Urinary bladder (tissue), 3 donors: ENCODE measurements at regions not wholly inside any gene's neighbourhood (a gene's known extent, or its start where the extent isn't known, plus 50 kb on each side); places are given as distances from the start of the nearest gene placed in this dataset.

Experiments
- DNase-seq: peaks from one replicate; pipeline ENCODE4 v3.0.0-alpha.2; 2015; ENCODE audit errors: extremely low spot score
- H3K27ac ChIP-seq: one replicate; pipeline ENCODE4 v1.5.1; 2013; ENCODE audit warnings: low read depth, mild to moderate bottlenecking, moderate library complexity
- H3K36me3 ChIP-seq: one replicate; pipeline ENCODE4 v1.6.1; 2013; ENCODE audit warnings: mild to moderate bottlenecking, moderate library complexity; ENCODE audit not compliant: insufficient read depth
- H3K4me1 ChIP-seq: one replicate; pipeline ENCODE4 v1.6.1; 2013; ENCODE audit warnings: mild to moderate bottlenecking, moderate library complexity; ENCODE audit not compliant: insufficient read depth
- H3K4me3 ChIP-seq: one replicate; pipeline ENCODE4 v1.5.1; 2013; ENCODE audit warnings: low read depth, low read length
- WGBS: extraction: QIAGEN DNeasy Blood & Tissue Kit; methylation state at CpG from one replicate; pipeline ENCODE4 v1.1.7; 2013; 5-methylcytosine and 5-hydroxymethylcytosine counted together
- donor health status: healthy with polysubstance abuse.
- donor health status: healthy.

DNA sequence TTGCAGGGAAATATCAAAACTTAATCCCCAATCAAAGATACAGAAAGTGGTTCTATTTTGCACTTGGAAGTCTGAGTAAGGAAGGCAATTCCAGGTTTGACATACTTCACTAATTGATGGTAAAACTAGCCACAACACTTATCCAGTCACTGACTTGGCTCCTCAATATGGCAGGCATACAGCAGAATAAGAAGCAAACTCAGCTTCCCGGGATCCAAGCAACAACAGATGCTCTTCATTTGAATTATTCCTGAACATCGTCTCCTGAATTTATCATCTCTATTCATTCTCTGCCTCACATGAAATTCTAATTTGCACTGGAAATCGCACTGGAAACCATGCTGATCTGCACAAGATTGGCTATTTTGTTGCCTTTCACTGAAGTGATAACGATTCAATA is 629.6 kb downstream of the PRELID2 start:
- WGBS, result 70% methylated on average over 4 of the region's 4 CpGs
- Histone ChIP-seq H3K4me3 (no peak overlapping the region), H3K4me1 (no peaks in the 10 kb centered on the region), H3K36me3 (no peaks in the 10 kb centered on the region), H3K27ac (no peak overlapping the region)
- no peak for DNase-seq

DNA sequence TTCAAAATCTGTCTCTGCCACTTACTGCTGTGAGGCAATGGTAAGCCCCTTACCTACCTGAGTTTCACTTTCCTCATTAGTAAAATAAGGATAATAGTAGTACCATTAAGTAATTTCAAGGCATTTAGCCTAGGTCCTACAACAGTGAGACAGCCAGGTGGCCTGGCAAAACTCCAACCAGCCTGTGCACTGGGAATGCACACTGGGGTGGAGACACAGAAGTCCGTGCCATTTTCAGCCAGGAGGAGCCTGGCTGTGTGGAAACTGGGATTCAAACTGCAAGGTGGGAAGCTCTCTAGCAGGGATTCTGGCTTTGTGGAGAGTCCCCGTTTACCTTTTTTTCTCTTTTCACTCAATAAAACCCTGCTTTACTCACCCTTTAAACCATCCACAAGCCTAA is 630.4 kb downstream of the PRELID2 start:
- Histone ChIP-seq H3K4me1 (no peaks in the 10 kb centered on the region), H3K4me3 (no peak overlapping the region), H3K36me3 (no peaks in the 10 kb centered on the region), H3K27ac (no peak overlapping the region)
- 48% methylated on average over 2 of the region's 2 CpGs for WGBS
- DNase-seq, result no peak

DNA sequence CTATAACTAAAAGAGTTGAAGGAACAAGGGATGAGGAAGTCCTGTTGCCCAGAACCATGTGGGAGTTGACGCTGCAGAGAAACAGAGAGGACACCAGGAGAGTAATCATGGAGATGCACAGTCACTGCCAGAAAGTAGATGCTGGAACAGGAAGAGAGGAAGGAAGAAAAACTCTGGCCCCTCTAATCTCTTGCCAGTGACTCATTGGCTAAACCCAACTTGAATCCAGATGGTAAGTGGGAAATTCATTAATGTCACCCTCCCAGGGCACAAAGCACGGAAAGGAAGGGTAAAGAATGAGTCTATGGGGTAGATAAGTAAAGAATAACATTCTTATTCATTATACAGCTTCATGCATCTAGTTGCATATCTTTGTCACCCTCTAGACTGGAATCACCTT is 631.9 kb downstream of the PRELID2 start:
- no peaks in the 10 kb centered on the region for H3K4me1 ChIP-seq
- H3K4me3 ChIP-seq, result no peak overlapping the region
- no peaks in the 10 kb centered on the region for H3K36me3 ChIP-seq
- WGBS, result 79% methylated on average over 2 of the region's 2 CpGs
- DNase-seq, result no peak
- H3K27ac ChIP-seq, result no peak overlapping the region

DNA sequence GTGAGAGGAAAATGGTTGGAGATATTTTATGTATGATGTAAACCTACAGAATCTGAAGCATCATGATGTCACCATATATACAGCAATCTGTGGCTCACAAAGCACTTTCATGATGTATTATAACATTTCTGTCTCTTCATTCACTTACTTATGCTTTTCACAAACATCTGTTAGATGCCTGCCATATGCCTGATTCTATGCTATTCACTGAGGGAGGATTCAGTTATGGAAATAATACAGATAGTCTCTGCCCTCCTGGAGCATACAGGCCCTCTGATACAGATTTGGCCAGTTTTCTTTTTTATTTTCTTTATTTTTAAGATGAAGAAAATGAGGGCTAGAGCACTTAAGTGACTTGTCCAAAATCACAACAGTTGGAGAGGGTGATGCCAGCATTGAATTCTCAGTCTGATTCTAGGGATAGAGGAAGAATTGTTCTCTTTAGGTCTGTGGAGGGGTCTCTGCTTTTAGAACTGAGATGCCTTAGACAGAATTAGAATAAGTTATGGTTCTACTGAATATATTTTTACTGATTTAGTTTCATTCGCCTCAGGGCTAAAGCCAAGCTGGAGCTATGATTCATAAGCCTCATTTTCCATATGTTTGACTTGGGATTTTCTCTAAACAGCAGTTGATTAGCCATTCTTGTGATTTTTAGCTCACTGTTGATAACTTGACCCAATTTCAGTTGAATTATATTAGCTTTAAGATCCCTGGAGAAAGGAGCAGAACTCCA is 636.4 kb downstream of the PRELID2 start:
- H3K4me1 ChIP-seq, result no peaks in the 10 kb centered on the region
- no peak overlapping the region for H3K4me3 ChIP-seq
- 82% methylated on average over 1 of the region's 1 CpG for WGBS
- DNase-seq, result no peak
- no peak overlapping the region for H3K27ac ChIP-seq
- H3K36me3 ChIP-seq, result no peaks in the 10 kb centered on the region

DNA sequence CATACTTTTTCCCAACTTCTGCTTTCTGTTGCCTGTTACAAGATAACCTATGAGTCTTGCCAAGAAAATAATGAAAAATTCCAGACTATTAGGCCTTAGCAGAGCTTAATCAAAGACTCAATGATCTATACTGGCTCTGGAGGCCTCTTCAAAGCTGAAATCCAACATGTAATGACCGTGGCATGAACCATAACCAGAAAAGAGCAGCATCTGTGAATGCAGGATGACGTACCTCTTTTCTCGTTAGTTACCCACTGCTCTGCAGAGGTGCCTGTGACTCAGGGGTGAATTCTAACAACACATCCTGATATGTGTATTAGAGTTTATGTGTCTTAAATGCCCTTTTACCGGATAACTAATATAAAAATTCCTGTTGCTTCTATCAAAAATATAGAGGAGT is 645.4 kb downstream of the PRELID2 start:
- WGBS, result 78% methylated on average over 4 of the region's 4 CpGs
- no peak overlapping the region for H3K27ac ChIP-seq
- no peaks in the 10 kb centered on the region for H3K36me3 ChIP-seq
- DNase-seq, result no peak
- no peak overlapping the region for H3K4me3 ChIP-seq
- H3K4me1 ChIP-seq, result no peaks in the 10 kb centered on the region

DNA sequence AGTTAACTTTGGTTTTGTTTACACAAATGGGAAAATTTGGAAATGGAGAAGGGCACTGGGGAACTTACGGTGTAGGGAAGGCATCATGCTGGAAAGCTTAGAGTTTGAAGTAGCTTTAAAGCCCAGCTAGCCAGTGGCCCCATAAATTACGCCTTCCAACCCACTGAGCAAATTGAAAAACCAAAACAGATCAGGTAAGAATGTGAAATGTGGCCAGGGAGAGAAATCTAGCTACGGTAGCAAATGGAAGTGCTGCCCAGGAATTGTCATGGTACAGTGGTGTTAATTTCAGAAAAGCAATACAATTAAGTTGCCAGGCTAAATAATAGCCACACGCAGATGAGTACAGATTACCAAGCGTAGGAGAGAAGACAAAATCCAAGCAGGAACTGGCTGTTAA is 654.8 kb downstream of the PRELID2 start:
- Histone ChIP-seq H3K27ac (no peak overlapping the region), H3K36me3 (no peaks in the 10 kb centered on the region), H3K4me3 (no peak overlapping the region), H3K4me1 (no peaks in the 10 kb centered on the region)
- DNase-seq, result no peak
- 60% methylated on average over 5 of the region's 5 CpGs for WGBS

DNA sequence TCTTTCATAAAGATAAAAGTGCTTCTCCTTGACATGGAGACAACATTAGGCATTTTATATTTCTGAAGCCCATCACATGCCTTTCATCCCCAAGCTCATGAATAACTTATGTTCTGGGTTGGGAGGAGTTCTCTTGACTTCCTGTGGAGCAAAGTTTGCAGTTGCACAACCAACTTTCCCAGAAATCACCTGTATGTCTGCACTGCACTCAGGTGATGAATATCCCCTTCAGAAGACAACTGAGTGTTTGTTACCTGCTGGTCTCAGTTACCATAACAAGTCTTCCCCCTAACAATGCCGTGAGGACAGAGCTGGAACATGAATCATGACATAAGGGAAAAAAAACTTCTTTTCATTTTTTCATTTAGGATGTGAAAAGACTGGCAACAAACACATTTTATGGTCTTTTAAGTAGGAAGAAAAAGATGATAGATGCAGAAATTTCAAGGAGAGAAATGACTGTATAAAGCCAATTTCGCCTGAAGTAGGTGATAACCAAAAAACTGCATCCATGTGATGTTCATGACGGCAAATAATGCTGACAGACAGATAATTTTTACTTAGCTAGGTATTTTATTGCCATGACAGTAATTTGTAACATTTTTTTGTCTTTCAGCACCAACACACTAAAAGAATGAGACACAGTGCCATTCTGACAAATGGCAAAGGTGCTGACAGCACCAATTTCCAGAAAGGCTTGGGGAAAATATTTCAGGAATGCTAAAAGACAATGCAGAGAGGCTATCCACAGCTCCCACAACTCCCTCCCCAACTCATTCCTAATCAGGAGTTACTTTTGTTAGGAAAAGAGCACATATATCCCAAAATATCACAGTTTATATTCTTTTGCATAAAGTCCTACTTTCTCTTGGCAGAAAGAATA is 656.3 kb downstream of the PRELID2 start:
- 54% methylated on average over 3 of the region's 3 CpGs for WGBS
- H3K36me3 ChIP-seq, result no peaks in the 10 kb centered on the region

DNA sequence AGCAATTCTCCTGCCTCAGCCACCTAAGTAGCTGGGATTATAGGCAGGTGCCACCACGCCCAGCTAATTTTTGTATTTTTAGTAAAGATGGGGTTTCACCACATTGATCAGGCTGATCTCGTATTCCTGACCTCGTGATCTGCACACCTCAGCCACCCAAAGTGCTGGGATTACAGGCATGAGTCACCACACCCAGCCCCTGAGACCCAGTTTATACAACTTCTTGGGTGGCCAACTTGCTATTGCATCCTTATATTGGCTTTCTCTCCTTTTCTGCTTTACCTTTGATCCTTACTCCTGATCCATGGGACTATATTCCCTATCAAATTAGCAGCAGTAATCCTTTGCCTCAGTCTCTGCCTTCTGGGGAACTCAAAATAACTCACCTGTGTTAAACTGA is 659.1 kb downstream of the PRELID2 start:
- Histone ChIP-seq H3K4me3 (no peak overlapping the region), H3K4me1 (no peaks in the 10 kb centered on the region), H3K36me3 (no peaks in the 10 kb centered on the region), H3K27ac (no peak overlapping the region)
- WGBS, result 88% methylated on average over 3 of the region's 3 CpGs
- DNase-seq, result no peak

More for the DNA sequence above, 656.3 kb downstream of the PRELID2 start:
- H3K27ac ChIP-seq, result no peak overlapping the region
- no peaks in the 10 kb centered on the region for H3K4me1 ChIP-seq
- no peak for DNase-seq
- H3K4me3 ChIP-seq, result no peak overlapping the region

DNA sequence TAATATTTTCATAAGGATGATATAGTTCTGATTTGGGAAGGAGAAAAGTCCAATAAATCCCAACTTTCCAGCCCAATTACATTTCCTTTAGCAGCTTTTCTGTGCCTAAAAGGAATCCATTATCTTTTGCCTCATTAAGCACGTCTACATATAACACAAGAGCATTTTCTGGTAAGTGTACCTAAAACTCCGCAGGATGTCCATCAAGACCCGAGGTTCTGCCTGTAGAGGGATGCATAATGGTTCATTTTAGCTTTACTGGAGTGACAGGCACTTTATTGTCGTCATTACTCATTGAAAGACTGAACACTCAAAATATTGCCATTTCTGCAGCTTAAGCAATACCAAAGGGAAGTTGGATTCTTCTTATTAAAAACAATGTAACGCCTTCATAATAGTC is 669.0 kb downstream of the PRELID2 start:
- no peaks in the 10 kb centered on the region for H3K4me1 ChIP-seq
- no peaks in the 10 kb centered on the region for H3K36me3 ChIP-seq
- H3K27ac ChIP-seq, result no peak overlapping the region
- WGBS, result 82% methylated on average over 5 of the region's 5 CpGs
- no peak for DNase-seq
- H3K4me3 ChIP-seq, result no peak overlapping the region

DNA sequence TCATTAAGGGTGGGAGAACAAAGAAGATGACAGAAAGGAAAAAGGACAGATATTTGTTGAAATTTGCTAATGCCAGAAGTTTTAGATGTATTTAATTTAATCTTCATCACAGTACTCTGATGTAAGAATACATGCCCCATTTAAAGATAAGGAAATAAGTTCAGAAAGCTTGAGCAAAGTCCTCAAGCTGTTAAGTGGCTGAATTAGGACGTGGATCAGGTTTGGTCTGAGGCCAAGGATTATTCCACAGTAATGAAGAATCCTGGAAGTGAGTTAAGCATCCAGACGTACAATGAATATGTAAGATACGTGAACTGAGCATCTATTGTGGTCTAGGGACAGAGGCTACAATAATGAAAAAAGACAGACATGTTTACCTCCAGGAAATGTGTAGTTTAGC is 671.3 kb downstream of the PRELID2 start:
- no peak for DNase-seq
- no peaks in the 10 kb centered on the region for H3K36me3 ChIP-seq
- no peak overlapping the region for H3K4me3 ChIP-seq
- WGBS, result 61% methylated on average over 3 of the region's 3 CpGs
- H3K27ac ChIP-seq, result no peak overlapping the region
- no peaks in the 10 kb centered on the region for H3K4me1 ChIP-seq

DNA sequence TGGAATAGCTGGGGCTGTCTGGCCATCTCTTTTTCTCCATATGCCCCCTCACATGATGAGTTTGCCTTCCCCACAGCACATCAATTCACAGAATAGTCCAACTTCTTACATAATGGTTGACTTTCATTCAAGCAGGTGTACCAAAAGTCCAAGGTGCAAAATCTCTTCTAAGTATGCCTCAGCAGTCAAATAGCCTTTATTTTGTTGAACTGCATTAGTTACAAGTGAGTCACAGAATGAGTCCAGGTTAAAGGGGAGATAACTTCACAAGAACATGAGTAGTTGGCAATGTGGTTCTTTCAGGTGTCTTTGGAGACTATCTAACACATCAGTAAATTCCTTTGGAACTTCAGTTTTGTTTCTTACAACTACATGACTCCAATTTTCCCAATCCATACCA is 672.5 kb downstream of the PRELID2 start:
- H3K36me3 ChIP-seq, result no peaks in the 10 kb centered on the region
- H3K4me3 ChIP-seq, result no peak overlapping the region
- DNase-seq, result no peak
- H3K27ac ChIP-seq, result no peak overlapping the region
- H3K4me1 ChIP-seq, result no peaks in the 10 kb centered on the region

DNA sequence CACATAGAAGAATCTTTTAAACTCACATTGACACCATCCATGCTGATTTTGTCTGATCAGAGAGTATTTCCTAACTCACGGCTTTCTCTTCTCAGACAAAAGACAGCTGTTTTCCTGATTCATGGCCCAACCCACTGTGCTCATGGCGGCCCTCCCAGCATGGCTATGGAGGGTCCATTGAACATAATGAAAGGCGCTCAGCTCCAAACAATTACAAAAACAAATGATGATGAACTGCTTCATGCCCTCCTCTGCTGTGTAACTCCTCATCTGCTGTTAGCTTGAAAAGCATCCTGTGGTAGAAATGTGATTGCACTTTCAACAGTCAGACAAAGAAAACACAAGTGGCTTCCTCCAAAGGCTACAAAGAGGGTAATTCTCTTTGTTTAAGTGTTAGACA is 673.8 kb downstream of the PRELID2 start:
- no peak overlapping the region for H3K4me3 ChIP-seq
- 65% methylated on average over 3 of the region's 3 CpGs for WGBS
- no peak for DNase-seq
- no peak overlapping the region for H3K27ac ChIP-seq
- H3K36me3 ChIP-seq, result no peaks in the 10 kb centered on the region
- no peaks in the 10 kb centered on the region for H3K4me1 ChIP-seq

DNA sequence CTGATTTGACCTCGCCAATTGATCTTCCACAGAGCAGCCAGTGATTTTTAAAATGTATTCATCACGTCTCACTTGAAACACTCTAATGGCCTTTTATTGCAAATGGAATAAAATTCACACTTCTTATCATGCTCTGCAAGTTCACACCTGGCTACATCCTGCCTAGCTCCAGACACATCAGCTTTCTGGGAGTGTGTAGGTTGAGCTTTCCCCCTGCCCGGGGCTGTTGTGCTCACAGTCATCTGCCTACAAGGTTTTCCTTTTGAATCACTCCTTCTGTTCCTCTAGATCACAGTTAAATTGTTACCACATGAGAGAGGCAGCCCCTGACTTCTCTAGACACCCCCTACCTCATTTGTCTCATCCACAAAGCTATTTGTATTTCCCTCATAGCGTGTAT is 674.5 kb downstream of the PRELID2 start:
- WGBS, result 67% methylated on average over 4 of the region's 4 CpGs
- Histone ChIP-seq H3K36me3 (no peaks in the 10 kb centered on the region), H3K4me1 (no peaks in the 10 kb centered on the region), H3K4me3 (no peak overlapping the region), H3K27ac (no peak overlapping the region)
- DNase-seq, result no peak

DNA sequence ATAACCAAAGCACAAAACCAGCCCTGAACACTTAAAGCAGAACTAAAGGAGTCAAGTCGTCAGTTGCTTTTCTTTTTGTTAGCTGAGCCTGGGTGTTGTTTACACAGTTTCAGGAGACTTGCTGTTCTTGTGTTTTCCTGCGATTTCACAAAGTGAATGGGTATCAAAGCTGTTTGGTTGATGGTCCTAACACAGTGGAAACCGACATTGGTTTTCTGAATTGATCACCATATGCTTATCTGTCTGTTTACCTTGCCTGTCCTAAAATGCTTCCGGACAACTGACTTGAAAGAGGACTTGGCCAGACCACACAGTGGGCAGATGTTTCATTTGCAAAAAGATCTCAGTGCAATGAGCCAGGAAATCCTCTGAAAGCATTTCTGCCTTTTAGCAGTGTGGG is 676.4 kb downstream of the PRELID2 start:
- 25% methylated on average over 4 of the region's 4 CpGs for WGBS
- no peak for DNase-seq
- Histone ChIP-seq H3K27ac (no peak overlapping the region), H3K36me3 (no peaks in the 10 kb centered on the region), H3K4me3 (no peak overlapping the region), H3K4me1 (no peaks in the 10 kb centered on the region)
